OCI-LY7 (cell line): ENCODE measurements at regions not wholly inside any gene's neighbourhood (a gene's known extent, or its start where the extent isn't known, plus 50 kb on each side); places are given as distances from the start of the nearest gene placed in this dataset.

Experiments used
- EZH2phosphoT487 ChIP-seq: fragments of 200-600 bp; sonication (generic); IDR thresholded peaks from 2 replicates; pipeline ENCODE4 v1.6.1; 2018; ENCODE audit warnings: low read depth, borderline replicate concordance, mild to moderate bottlenecking, mixed run types, antibody characterized with exemption, low read length, moderate library complexity, mixed read lengths
- TF ChIP-seq, protein P1 (sequence below): fragments of 200-600 bp; sonication (generic); conservative IDR thresholded peaks from 2 replicates; pipeline ENCODE4 v1.5.1; 2014; ENCODE audit warnings: mild to moderate bottlenecking, antibody characterized with exemption, low read length, moderate library complexity, mixed read lengths

GRCh38 chr17:72467841-72468653, 347.2 kb downstream of the SOX9 start:
- TF ChIP-seq, protein P1, sequence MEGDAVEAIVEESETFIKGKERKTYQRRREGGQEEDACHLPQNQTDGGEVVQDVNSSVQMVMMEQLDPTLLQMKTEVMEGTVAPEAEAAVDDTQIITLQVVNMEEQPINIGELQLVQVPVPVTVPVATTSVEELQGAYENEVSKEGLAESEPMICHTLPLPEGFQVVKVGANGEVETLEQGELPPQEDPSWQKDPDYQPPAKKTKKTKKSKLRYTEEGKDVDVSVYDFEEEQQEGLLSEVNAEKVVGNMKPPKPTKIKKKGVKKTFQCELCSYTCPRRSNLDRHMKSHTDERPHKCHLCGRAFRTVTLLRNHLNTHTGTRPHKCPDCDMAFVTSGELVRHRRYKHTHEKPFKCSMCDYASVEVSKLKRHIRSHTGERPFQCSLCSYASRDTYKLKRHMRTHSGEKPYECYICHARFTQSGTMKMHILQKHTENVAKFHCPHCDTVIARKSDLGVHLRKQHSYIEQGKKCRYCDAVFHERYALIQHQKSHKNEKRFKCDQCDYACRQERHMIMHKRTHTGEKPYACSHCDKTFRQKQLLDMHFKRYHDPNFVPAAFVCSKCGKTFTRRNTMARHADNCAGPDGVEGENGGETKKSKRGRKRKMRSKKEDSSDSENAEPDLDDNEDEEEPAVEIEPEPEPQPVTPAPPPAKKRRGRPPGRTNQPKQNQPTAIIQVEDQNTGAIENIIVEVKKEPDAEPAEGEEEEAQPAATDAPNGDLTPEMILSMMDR, result no peak
- TF ChIP-seq EZH2phosphoT487, result no peak
